SK-N-SH treated with all-trans-retinoic acid at 6 μM for 48 hours (cell line): ENCODE measurements at regions not wholly inside any gene's neighbourhood (a gene's known extent, or its start where the extent isn't known, plus 50 kb on each side); places are given as distances from the start of the nearest gene placed in this dataset.

Experiments used
- PATZ1 ChIP-seq: fragments of 250-450 bp; sonication (Bioruptor Pico); IDR thresholded peaks from 2 replicates; pipeline ENCODE4 v1.8.0; 2020; ENCODE audit warnings: mild to moderate bottlenecking, moderate library complexity, borderline replicate concordance
- TOX ChIP-seq: fragments of 250-450 bp; sonication (Bioruptor Pico); IDR thresholded peaks from 2 replicates; pipeline ENCODE4 v1.8.0; 2021; ENCODE audit warnings: mild to moderate bottlenecking, moderate library complexity, borderline replicate concordance

- TF ChIP-seq PATZ1 (CRISPR knock-in tag): no peak
- no peak for TF ChIP-seq TOX (CRISPR knock-in tag)
Measured at GRCh38 chr4:133058701-133059100, 90.4 kb upstream of the PCDH10 start.
